CD4-positive, alpha-beta T cell treated with Interleukin-4 for 1 hour (primary cell): ENCODE measurements at regions not wholly inside any gene's neighbourhood (a gene's known extent, or its start where the extent isn't known, plus 50 kb on each side); places are given as distances from the start of the nearest gene placed in this dataset.

Experiments
- DNase-seq, 2 donors: peaks; one replicate each; pipeline ENCODE4 v3.0.0-alpha.2; 2020 to 2022

DNA sequence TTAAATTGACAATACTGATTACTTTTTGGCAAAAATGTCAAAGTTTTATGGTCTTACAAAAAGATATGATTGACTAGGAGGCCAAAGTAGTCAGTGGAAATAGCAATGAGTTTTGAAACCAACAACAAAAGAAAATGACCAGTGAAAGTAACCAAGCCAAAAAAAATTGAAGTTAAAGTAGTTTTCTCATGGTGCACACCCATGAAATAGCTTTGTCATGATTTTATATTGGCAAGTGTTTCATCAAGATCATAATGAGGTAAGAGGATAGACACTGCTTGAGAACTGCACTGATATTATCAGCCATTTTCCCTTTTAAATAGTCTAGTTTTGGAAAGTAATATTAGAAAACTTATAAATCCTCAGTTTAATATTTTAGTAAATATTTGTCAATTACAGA, 206.2 kb upstream of the ADAMTS5 start:
- no peak for DNase-seq

DNA sequence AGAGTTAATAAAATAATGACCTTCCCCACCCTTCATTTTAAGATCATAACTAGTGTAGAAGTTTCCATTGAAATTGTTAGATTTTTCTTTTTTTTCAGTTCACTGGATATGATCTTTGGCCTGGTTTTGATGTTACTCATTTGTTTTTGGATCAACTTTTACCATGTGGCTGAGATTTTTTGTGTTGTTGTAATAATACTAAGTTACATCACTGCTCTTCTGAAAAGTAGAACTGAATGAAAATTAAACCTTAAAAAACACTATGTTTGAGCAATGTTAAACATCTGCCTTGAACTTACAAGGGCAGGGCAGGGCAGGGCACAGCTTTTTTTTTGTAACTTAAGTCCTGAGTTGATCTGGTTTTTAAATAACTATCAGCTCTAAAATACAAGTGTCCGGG, 204.8 kb upstream of the ADAMTS5 start:
- no peak for DNase-seq

DNA sequence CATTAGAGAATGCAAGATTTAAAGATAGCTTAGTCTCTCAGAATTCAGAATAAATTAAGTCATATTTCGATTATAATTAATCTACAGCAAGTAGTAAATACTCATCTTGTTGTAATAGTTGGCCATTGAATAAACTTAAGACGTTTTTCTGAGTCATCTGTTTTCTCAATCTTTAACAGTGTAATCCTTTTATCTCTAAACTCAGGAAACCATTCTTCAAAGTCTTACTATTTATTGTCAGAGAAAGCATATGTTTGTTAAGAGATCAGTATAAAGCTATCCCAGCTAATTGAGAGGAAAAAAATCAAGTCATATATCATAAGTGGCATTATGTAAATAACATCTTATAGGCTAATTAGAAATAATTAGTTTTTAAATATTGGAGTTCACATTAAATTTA, 201.2 kb upstream of the ADAMTS5 start:
- DNase-seq: no peak

- no peak for DNase-seq
These were observed 197.6 kb upstream of the ADAMTS5 start for GRCh38 chr21:27164208-27165177.

- DNase-seq: no peak
These were observed 192.1 kb upstream of the ADAMTS5 start for GRCh38 chr21:27158967-27159366.

GRCh38 chr21:27157097-27157496, 190.2 kb upstream of the ADAMTS5 start:
- no peak for DNase-seq

DNA sequence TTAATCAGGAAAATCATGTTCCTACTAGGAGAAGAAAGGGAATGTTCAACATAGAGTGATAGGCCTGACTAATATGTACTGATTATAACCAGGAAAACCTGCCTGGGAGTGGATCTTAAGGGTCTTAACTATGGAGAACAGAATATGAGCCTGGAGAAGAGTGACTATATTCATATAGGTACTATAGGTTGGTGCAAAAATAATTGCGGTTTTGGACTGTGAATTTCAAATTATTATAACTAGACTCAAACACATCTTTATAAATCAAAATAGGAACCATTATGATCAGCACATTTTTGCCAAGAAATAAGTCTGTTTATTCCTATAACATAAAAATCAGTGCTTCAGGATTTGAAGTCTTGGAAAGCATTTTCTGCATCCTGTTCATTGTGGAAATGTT, 189.8 kb upstream of the ADAMTS5 start:
- no peak for DNase-seq

GRCh38 chr21:27155130-27155500, 188.2 kb upstream of the ADAMTS5 start:
- DNase-seq: no peak

GRCh38 chr21:27154451-27155129, 187.7 kb upstream of the ADAMTS5 start:
- DNase-seq: no peak

GRCh38 chr21:27152996-27153395, 186.1 kb upstream of the ADAMTS5 start:
- DNase-seq: no peak

- no peak for DNase-seq
These were observed 182.1 kb upstream of the ADAMTS5 start for GRCh38 chr21:27149034-27149433.

- no peak for DNase-seq
These were observed 179.4 kb upstream of the ADAMTS5 start for GRCh38 chr21:27146268-27146667.

GRCh38 chr21:27145134-27145798, 178.4 kb upstream of the ADAMTS5 start:
- no peak for DNase-seq

DNA sequence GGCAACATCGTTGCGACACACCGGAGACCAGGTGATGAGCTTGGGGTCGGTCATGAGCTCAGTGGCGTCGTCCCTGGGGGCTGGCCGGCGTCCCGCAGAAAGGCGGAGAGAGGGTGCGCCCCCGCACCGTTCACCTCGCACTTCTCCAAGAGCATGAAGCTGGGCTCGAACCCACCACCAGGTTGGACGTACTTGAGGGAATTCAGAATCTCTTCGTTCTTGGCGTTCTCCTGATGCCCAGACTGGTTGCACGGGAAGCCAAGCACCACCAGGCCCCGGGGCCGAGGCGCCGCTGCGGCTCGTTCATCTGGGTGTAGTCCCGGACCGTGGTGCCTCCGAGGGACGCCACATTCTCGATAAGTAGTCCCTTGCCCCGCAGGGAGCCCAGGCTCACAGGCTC, 176.6 kb upstream of the ADAMTS5 start:
- DNase-seq: no peak

GRCh38 chr21:27139526-27139925, 172.6 kb upstream of the ADAMTS5 start:
- DNase-seq: no peak

GRCh38 chr21:27134516-27134915, 167.6 kb upstream of the ADAMTS5 start:
- DNase-seq: no peak

DNA sequence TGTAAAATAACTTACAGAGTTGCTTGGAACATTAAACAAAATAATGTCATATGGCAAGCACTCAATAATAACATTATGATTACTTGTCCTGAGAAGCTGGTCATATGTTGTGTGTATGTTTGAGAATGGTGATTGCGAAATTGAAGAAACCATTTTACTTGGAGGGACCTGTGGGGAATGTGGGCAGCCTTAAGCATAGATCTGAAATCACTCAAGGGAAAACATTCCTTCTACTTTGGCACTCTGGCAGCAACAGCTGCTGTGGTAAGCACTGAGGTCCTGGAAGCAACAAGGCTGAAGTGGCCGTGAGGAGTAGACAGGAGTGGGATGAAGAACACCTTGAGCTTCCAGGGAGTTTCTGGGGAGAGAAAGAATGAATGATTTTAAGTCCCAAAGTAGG, 165.4 kb upstream of the ADAMTS5 start:
- no peak for DNase-seq

DNA sequence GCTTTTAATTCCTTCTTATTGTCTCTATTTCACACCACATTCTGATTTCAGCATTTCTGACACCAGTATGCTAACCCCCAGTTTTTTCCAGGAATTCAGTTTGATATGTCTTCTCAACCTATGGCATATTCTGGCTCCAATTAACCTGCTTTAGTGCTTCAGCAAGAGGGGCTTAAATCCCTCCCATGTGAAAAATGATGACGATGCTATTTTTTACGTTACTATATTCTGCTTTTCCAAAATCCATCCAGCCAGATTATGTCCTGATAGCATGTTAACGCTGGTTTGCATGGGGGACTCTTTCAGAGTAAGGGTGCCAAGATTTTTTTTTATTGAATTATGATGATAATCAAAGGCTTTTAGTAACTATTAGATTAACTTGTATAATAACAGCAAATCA, 163.3 kb upstream of the ADAMTS5 start:
- no peak for DNase-seq

GRCh38 chr21:27129694-27130093, 162.8 kb upstream of the ADAMTS5 start:
- no peak for DNase-seq

DNA sequence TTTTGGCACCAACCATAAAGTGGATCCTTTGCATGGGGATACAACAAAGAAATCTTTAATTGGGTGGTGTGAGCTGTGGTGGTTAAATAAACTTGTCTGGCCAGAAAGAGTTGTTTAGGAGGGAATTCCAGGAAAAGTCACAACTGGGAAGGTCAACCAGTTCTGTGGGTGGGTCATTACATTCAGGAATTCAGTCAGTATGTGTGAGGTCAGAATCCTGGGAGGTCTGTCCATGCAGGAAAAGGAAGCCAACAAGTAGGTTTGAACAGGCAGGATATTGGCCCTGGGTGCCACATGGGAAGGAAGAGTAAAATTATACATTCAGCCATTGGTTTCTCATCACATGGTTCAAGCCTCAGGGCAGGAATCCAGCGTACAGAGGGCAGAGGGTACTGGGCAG, 162.3 kb upstream of the ADAMTS5 start:
- DNase-seq: no peak

DNA sequence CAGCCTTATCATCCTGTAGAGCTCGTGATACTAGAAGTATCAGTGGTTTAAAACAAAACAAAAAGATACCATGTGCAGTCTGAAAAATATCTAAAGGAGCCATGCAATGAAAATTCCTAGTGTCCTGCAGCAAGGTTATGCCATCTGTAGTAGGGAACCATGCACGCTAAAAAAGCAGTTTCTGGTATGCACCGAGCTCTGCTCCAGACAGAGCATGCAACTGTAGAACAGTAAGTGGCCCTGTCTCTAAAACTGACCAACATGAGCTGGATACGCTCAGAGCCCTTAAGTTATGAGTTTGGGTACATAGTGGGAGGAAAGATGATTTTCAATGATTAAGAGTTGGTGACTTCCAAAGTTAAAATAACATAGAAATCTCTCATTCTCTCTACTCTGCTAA, 159.3 kb upstream of the ADAMTS5 start:
- DNase-seq: no peak

DNA sequence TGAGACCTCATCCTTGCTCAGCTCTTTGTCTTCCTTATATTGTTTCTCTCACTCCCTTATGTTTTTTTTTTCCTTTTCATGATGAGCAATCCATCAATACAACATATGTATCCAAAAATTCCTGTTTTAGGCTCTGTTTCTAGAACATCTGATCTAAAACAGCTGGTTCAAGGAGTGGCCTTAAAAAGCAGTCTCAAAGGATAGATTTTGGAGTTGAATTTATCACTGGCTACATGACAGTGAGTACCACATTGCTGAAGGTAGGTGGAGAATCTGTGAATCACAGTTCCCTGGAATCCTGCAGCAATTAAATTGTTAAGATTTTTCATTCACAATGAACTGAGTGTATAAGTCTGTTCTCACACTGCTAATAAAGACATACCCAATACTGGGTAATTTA, 155.8 kb upstream of the ADAMTS5 start:
- DNase-seq: no peak

- DNase-seq: no peak
These were observed 147.2 kb upstream of the ADAMTS5 start for GRCh38 chr21:27114111-27114510.

GRCh38 chr21:27112186-27112585, 145.3 kb upstream of the ADAMTS5 start:
- no peak for DNase-seq
